A172 (cell line): ENCODE measurements at regions not wholly inside any gene's neighbourhood (a gene's known extent, or its start where the extent isn't known, plus 50 kb on each side); places are given as distances from the start of the nearest gene placed in this dataset.

Experiments
- DNase-seq: peaks from one replicate; pipeline ENCODE4 v3.0.0-alpha.2; 2015; ENCODE audit warnings: low spot score

- DNase-seq, result no peak
Measured at GRCh38 chr11:79794484-79795393, 353.9 kb upstream of the TENM4 start.

GRCh38 chr11:79794057-79794456, 353.2 kb upstream of the TENM4 start:
- no peak for DNase-seq

- DNase-seq, result no peak
Measured at GRCh38 chr11:79786961-79787360, 346.1 kb upstream of the TENM4 start.

- DNase-seq, result no peak
Measured at GRCh38 chr11:79783833-79784232, 343.0 kb upstream of the TENM4 start.

GRCh38 chr11:79768343-79768742, 327.5 kb upstream of the TENM4 start:
- no peak for DNase-seq

GRCh38 chr11:79762279-79762921, 321.6 kb upstream of the TENM4 start:
- peak; percentile 11 for DNase-seq

GRCh38 chr11:79758325-79758724, 317.5 kb upstream of the TENM4 start:
- DNase-seq, result no peak

- no peak for DNase-seq
Measured at GRCh38 chr11:79747406-79747805, 306.6 kb upstream of the TENM4 start.

GRCh38 chr11:79744941-79745340, 304.1 kb upstream of the TENM4 start:
- DNase-seq, result no peak

GRCh38 chr11:79742176-79742575, 301.3 kb upstream of the TENM4 start:
- DNase-seq, result no peak

- no peak for DNase-seq
Measured at GRCh38 chr11:79739591-79739990, 298.8 kb upstream of the TENM4 start.

- no peak for DNase-seq
Measured at GRCh38 chr11:79727221-79727620, 286.4 kb upstream of the TENM4 start.

- no peak for DNase-seq
Measured at GRCh38 chr11:79720115-79720514, 279.3 kb upstream of the TENM4 start.

GRCh38 chr11:79708319-79708932, 267.6 kb upstream of the TENM4 start:
- DNase-seq, result peak; percentile 42

GRCh38 chr11:79705648-79706047, 264.8 kb upstream of the TENM4 start:
- no peak for DNase-seq

- DNase-seq, result no peak
Measured at GRCh38 chr11:79702303-79702702, 261.5 kb upstream of the TENM4 start.

- no peak for DNase-seq
Measured at GRCh38 chr11:79699246-79699645, 258.4 kb upstream of the TENM4 start.

GRCh38 chr11:79697905-79698304, 257.1 kb upstream of the TENM4 start:
- no peak for DNase-seq

- no peak for DNase-seq
Measured at GRCh38 chr11:79694368-79694767, 253.5 kb upstream of the TENM4 start.

- no peak for DNase-seq
Measured at GRCh38 chr11:79691445-79691844, 250.6 kb upstream of the TENM4 start.

GRCh38 chr11:79686703-79687419, 246.0 kb upstream of the TENM4 start:
- no peak for DNase-seq

- DNase-seq, result no peak
Measured at GRCh38 chr11:79683930-79684329, 243.1 kb upstream of the TENM4 start.
